GM06990 (cell line): ENCODE measurements at regions not wholly inside any gene's neighbourhood (a gene's known extent, or its start where the extent isn't known, plus 50 kb on each side); places are given as distances from the start of the nearest gene placed in this dataset.

Experiments used
- DNase-seq: peaks from one replicate; pipeline ENCODE4 v3.0.0-alpha.2; 2011; ENCODE audit not compliant: insufficient read length; ENCODE audit errors: extremely low read depth
- H3K27me3 ChIP-seq: replicated peaks from 2 replicates; pipeline ENCODE4 v1.6.0; 2011; ENCODE audit warnings: low read length; ENCODE audit not compliant: control insufficient read depth, insufficient read depth
- H3K36me3 ChIP-seq: 2 replicates; pipeline ENCODE4 v1.5.1; 2011; ENCODE audit warnings: low read length; ENCODE audit not compliant: control insufficient read depth, insufficient read depth
- H3K4me3 ChIP-seq: replicated peaks from 2 replicates; pipeline ENCODE4 v1.5.1; 2011; ENCODE audit warnings: low read depth, mild to moderate bottlenecking, control low read depth, low read length
- CTCF ChIP-seq: IDR thresholded peaks from 2 replicates; pipeline ENCODE4 v1.5.1; 2011; ENCODE audit warnings: low read length, control low read depth, mild to moderate bottlenecking, inconsistent platforms; ENCODE audit not compliant: insufficient read depth, poor library complexity, severe bottlenecking

GRCh38 chr11:112460141-112460540 lies 199.5 kb upstream of the PLET1 start:
- no peak for TF ChIP-seq CTCF
- no peak for DNase-seq
- Histone ChIP-seq H3K4me3 (no peak overlapping the region), H3K36me3 (no peaks in the 10 kb centered on the region), H3K27me3 (no peaks in the 10 kb centered on the region)

GRCh38 chr11:112464949-112465348 lies 204.3 kb upstream of the PLET1 start:
- Histone ChIP-seq H3K4me3 (no peak overlapping the region), H3K36me3 (no peaks in the 10 kb centered on the region), H3K27me3 (no peaks in the 10 kb centered on the region)
- no peak for DNase-seq
- TF ChIP-seq CTCF = no peak

- Histone ChIP-seq H3K4me3 (no peak overlapping the region), H3K27me3 (no peaks in the 10 kb centered on the region), H3K36me3 (no peaks in the 10 kb centered on the region)
- no peak for TF ChIP-seq CTCF
- no peak for DNase-seq
Measured at GRCh38 chr11:112465433-112466024, 204.9 kb upstream of the PLET1 start.

- no peak for TF ChIP-seq CTCF
- no peaks in the 10 kb centered on the region; the same call in 1 of the 2 replicates for H3K27me3 ChIP-seq
- no peak overlapping the region for H3K4me3 ChIP-seq
- no peak for DNase-seq
- no peaks in the 10 kb centered on the region for H3K36me3 ChIP-seq
Measured at GRCh38 chr11:112467721-112468120, 207.1 kb upstream of the PLET1 start.

- Histone ChIP-seq H3K4me3 (no peak overlapping the region), H3K36me3 (no peaks in the 10 kb centered on the region), H3K27me3 (no peaks in the 10 kb centered on the region; the same call in 1 of the 2 replicates)
- DNase-seq = no peak
- no peak for TF ChIP-seq CTCF
Measured at GRCh38 chr11:112469376-112469775, 208.7 kb upstream of the PLET1 start.

- Histone ChIP-seq H3K4me3 (no peak overlapping the region), H3K27me3 (no peaks in the 10 kb centered on the region; the same call in 1 of the 2 replicates), H3K36me3 (no peaks in the 10 kb centered on the region)
- no peak for DNase-seq
- no peak for TF ChIP-seq CTCF
Measured at GRCh38 chr11:112470355-112470754, 209.7 kb upstream of the PLET1 start.
